HCT116 (cell line): ENCODE measurements at regions not wholly inside any gene's neighbourhood (a gene's known extent, or its start where the extent isn't known, plus 50 kb on each side); places are given as distances from the start of the nearest gene placed in this dataset.

Experiments
- SIN3A ChIP-seq: IDR thresholded peaks from 2 replicates; pipeline ENCODE4 v1.6.1; 2012; ENCODE audit warnings: low read depth
- TF ChIP-seq, protein P1 (sequence below), 3 experiments: fragments of 200-600 bp in 1 of 3; sonication (generic) in 1 of 3; IDR thresholded peaks in 2 of 3; conservative IDR thresholded peaks in 1 of 3; 2 replicates each; pipeline ENCODE4 v1.5.1; 2012 to 2017; ENCODE audit warnings: low read depth in 2 of 3, low read length in 2 of 3, antibody characterized with exemption in 1 of 3, borderline replicate concordance in 1 of 3, control low read depth in 1 of 3, mild to moderate bottlenecking in 1 of 3, mixed read lengths in 1 of 3, mixed run types in 1 of 3, moderate library complexity in 1 of 3; ENCODE audit not compliant: insufficient read depth in 1 of 3

DNA sequence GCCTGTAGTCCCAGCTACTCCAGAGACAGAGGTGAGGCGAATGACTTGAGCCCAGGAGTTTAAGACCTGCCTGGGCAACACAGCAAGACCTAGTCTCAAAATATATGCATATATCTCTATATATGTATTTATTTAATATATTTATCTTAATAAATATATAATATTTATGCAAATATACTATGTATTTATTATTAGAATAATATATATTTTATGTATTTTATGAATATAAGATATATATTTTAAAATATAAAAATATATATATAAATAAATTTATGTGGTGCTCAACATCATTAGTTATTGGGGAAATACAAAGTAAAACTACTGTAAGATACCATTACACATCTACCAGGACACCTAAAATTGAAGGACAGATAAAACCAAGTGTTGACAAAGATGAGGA lies 58.1 kb upstream of the IPO5 start:
- TF ChIP-seq SIN3A, result no peak
- TF ChIP-seq, protein P1, sequence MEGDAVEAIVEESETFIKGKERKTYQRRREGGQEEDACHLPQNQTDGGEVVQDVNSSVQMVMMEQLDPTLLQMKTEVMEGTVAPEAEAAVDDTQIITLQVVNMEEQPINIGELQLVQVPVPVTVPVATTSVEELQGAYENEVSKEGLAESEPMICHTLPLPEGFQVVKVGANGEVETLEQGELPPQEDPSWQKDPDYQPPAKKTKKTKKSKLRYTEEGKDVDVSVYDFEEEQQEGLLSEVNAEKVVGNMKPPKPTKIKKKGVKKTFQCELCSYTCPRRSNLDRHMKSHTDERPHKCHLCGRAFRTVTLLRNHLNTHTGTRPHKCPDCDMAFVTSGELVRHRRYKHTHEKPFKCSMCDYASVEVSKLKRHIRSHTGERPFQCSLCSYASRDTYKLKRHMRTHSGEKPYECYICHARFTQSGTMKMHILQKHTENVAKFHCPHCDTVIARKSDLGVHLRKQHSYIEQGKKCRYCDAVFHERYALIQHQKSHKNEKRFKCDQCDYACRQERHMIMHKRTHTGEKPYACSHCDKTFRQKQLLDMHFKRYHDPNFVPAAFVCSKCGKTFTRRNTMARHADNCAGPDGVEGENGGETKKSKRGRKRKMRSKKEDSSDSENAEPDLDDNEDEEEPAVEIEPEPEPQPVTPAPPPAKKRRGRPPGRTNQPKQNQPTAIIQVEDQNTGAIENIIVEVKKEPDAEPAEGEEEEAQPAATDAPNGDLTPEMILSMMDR (IDR thresholded peaks at IDR 0.05 in 2 of 3, conservative IDR thresholded peaks at IDR 0.05 in 1 of 3; ENCODE audit: borderline replicate concordance in 1 of 3, insufficient read depth in 1 of 3, low read depth in 2 of 3, low read length in 2 of 3), result no peak
